ENCODE measurements at regions not wholly inside any gene's neighbourhood (a gene's known extent, or its start where the extent isn't known, plus 50 kb on each side); places are given as distances from the start of the nearest gene placed in this dataset.

DNA sequence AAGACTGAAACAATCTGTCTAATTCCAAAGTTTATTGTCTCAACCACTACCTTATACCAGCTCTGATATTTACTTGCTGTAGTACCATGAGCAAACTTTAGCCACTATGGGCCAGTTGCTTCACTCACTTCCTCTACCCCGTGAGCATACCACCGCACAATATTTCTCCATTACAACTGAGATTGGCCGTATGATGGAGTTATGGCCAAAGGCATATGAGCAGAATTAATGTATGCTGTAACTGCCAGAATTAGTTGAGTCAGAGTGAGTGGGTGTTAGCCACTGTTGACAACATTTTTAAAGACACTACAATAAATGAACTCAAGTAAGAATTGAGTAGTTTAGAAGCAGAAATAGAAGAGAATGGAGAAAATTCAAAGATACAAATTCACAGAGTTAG is 69.7 kb downstream of the LRATD1 start:
- TF ChIP-seq EZH2phosphoT487 (IDR thresholded peaks at IDR 0.05; ENCODE audit: borderline replicate concordance, low read length) (no peak), CTCF (IDR thresholded peaks at IDR 0.05; ENCODE audit: low read depth, low read length, poor library complexity, severe bottlenecking) (no peak)
- no peaks in the 10 kb centered on the region for H3K9me2 ChIP-seq (replicated peaks; ENCODE audit: control insufficient read depth, low read length)
- H4K20me1 ChIP-seq (ENCODE audit: control insufficient read depth, insufficient read depth, low read depth, low read length), result no peaks in the 10 kb centered on the region
- H3F3A ChIP-seq (ENCODE audit: control insufficient read depth, insufficient read depth), result no peaks in the 10 kb centered on the region
- H3K36me3 ChIP-seq (ENCODE audit: control insufficient read depth, low read length), result no peaks in the 10 kb centered on the region
- no peaks in the 10 kb centered on the region for H3K27me3 ChIP-seq (ENCODE audit: control insufficient read depth, low read length)
- no peak overlapping the region for H3K27ac ChIP-seq (ENCODE audit: low read depth, low read length)
- H3K4me3 ChIP-seq (ENCODE audit: low read length), result no peak overlapping the region
- H3K9me3 ChIP-seq (ENCODE audit: control insufficient read depth, insufficient read depth, low read length), result no peaks in the 10 kb centered on the region
- H3K4me2 ChIP-seq (ENCODE audit: low read length), result no peak overlapping the region
- H3K79me2 ChIP-seq (ENCODE audit: control insufficient read depth, low read length), result no peaks in the 10 kb centered on the region
- no peaks in the 10 kb centered on the region for H3K4me1 ChIP-seq (ENCODE audit: control insufficient read depth, low read length)

DNA sequence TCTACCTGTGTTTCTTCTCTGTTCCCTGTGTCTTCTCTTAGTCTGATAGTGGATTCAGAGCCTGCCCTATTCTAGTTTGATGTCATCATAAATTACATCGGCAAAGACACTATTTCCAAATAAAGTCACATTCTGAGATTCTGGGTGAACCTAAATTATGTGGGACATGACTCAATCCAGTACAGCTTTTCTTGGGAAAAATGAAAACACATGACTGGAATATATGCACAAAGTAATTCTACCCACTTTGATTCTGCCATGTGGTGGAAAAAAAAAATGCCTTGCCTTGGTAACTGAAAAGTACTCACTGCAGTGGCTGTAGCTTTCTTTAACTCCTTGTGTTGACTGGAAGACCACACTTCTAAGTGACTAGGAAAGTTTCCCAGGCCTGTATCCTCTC is 73.7 kb downstream of the LRATD1 start:
- no peaks in the 10 kb centered on the region for H3K9me3 ChIP-seq (ENCODE audit: control insufficient read depth, insufficient read depth, low read length)
- no peaks in the 10 kb centered on the region for H3F3A ChIP-seq (ENCODE audit: control insufficient read depth, insufficient read depth)
- no peaks in the 10 kb centered on the region for H3K27me3 ChIP-seq (ENCODE audit: control insufficient read depth, low read length)
- no peaks in the 10 kb centered on the region for H4K20me1 ChIP-seq (ENCODE audit: control insufficient read depth, insufficient read depth, low read depth, low read length)
- no peaks in the 10 kb centered on the region for H3K79me2 ChIP-seq (ENCODE audit: control insufficient read depth, low read length)
- no peak overlapping the region for H3K27ac ChIP-seq (ENCODE audit: low read depth, low read length)
- no peak overlapping the region for H3K4me3 ChIP-seq (ENCODE audit: low read length)
- no peak overlapping the region for H3K4me2 ChIP-seq (ENCODE audit: low read length)
- H3K4me1 ChIP-seq (ENCODE audit: control insufficient read depth, low read length), result no peaks in the 10 kb centered on the region
- no peak for TF ChIP-seq EZH2phosphoT487 (IDR thresholded peaks at IDR 0.05; ENCODE audit: borderline replicate concordance, low read length)
- TF ChIP-seq CTCF (IDR thresholded peaks at IDR 0.05; ENCODE audit: low read depth, low read length, poor library complexity, severe bottlenecking), result no peak
- H3K36me3 ChIP-seq (ENCODE audit: control insufficient read depth, low read length), result no peaks in the 10 kb centered on the region
- no peaks in the 10 kb centered on the region for H3K9me2 ChIP-seq (replicated peaks; ENCODE audit: control insufficient read depth, low read length)

GRCh38 chr2:14712111-14712510 is 79.6 kb downstream of the LRATD1 start:
- TF ChIP-seq CTCF (IDR thresholded peaks at IDR 0.05; ENCODE audit: low read depth, low read length, poor library complexity, severe bottlenecking) (no peak), EZH2phosphoT487 (IDR thresholded peaks at IDR 0.05; ENCODE audit: borderline replicate concordance, low read length) (no peak)
- Histone ChIP-seq H3K4me3 (ENCODE audit: low read length) (no peak overlapping the region), H3K4me2 (ENCODE audit: low read length) (no peak overlapping the region), H3K79me2 (ENCODE audit: control insufficient read depth, low read length) (no peaks in the 10 kb centered on the region), H3K36me3 (ENCODE audit: control insufficient read depth, low read length) (no peaks in the 10 kb centered on the region), H3K27ac (ENCODE audit: low read depth, low read length) (no peak overlapping the region), H4K20me1 (ENCODE audit: control insufficient read depth, insufficient read depth, low read depth, low read length) (no peaks in the 10 kb centered on the region), H3K9me3 (ENCODE audit: control insufficient read depth, insufficient read depth, low read length) (no peaks in the 10 kb centered on the region), H3K4me1 (ENCODE audit: control insufficient read depth, low read length) (no peaks in the 10 kb centered on the region), H3K27me3 (ENCODE audit: control insufficient read depth, low read length) (no peaks in the 10 kb centered on the region), H3F3A (ENCODE audit: control insufficient read depth, insufficient read depth) (no peaks in the 10 kb centered on the region), H3K9me2 (replicated peaks; ENCODE audit: control insufficient read depth, low read length) (no peaks in the 10 kb centered on the region)

- TF ChIP-seq CTCF (IDR thresholded peaks at IDR 0.05; ENCODE audit: low read depth, low read length, poor library complexity, severe bottlenecking) (no peak), EZH2phosphoT487 (IDR thresholded peaks at IDR 0.05; ENCODE audit: borderline replicate concordance, low read length) (no peak)
- H3K79me2 ChIP-seq (ENCODE audit: control insufficient read depth, low read length), result no peaks in the 10 kb centered on the region
- no peak overlapping the region for H3K27ac ChIP-seq (ENCODE audit: low read depth, low read length)
- no peak overlapping the region for H3K4me3 ChIP-seq (ENCODE audit: low read length)
- no peaks in the 10 kb centered on the region for H3K9me3 ChIP-seq (ENCODE audit: control insufficient read depth, insufficient read depth, low read length)
- H3K9me2 ChIP-seq (replicated peaks; ENCODE audit: control insufficient read depth, low read length), result no peaks in the 10 kb centered on the region
- no peaks in the 10 kb centered on the region for H3K36me3 ChIP-seq (ENCODE audit: control insufficient read depth, low read length)
- H3K4me2 ChIP-seq (ENCODE audit: low read length), result no peak overlapping the region
- no peaks in the 10 kb centered on the region for H3K27me3 ChIP-seq (ENCODE audit: control insufficient read depth, low read length)
- no peaks in the 10 kb centered on the region for H3F3A ChIP-seq (ENCODE audit: control insufficient read depth, insufficient read depth)
- H3K4me1 ChIP-seq (ENCODE audit: control insufficient read depth, low read length), result no peaks in the 10 kb centered on the region
- no peaks in the 10 kb centered on the region for H4K20me1 ChIP-seq (ENCODE audit: control insufficient read depth, insufficient read depth, low read depth, low read length)
These were observed 80.7 kb downstream of the LRATD1 start for GRCh38 chr2:14713248-14713647.

Measured in DOHH2 (cell line).